Gastrocnemius medialis (tissue), 4 donors: ENCODE measurements at regions not wholly inside any gene's neighbourhood (a gene's known extent, or its start where the extent isn't known, plus 50 kb on each side); places are given as distances from the start of the nearest gene placed in this dataset.

Source experiments
- ATAC-seq, 2 donors: fragments of 150-250 bp; one replicate each; pipeline ENCODE4 v1.9.1; 2016
- DNase-seq, 2 donors: peaks; one replicate each; pipeline ENCODE4 v3.0.0-alpha.2; 2019
- H3K27ac ChIP-seq, 4 donors: fragments of 200-600 bp; sonication (generic); 1 replicate in 1 of 4; 2 replicates in 3 of 4; pipeline ENCODE4 v1.5.1; 2016 to 2018; ENCODE audit warnings: mild to moderate bottlenecking in 2 of 4, moderate library complexity in 1 of 4
- H3K27me3 ChIP-seq, 3 donors: fragments of 200-600 bp; sonication (generic) in 2 of 3; 1 replicate in 1 of 3; 2 replicates in 2 of 3; pipeline versions ENCODE4 v1.5.1 to v1.6.0; 2016 to 2019; ENCODE audit warnings: mild to moderate bottlenecking in 1 of 3, moderate library complexity in 1 of 3
- H3K36me3 ChIP-seq, 2 donors: fragments of 200-600 bp; sonication (generic) in 1 of 2; one replicate each; pipeline ENCODE4 v1.5.1; 2017 to 2018
- H3K4me1 ChIP-seq, 2 donors: fragments of 200-600 bp; sonication (generic) in 1 of 2; one replicate each; pipeline ENCODE4 v1.5.1; 2016 to 2017; ENCODE audit warnings: mild to moderate bottlenecking in 2 of 2
- H3K4me3 ChIP-seq, 4 donors: fragments of 200-600 bp; sonication (generic) in 3 of 4; 1 replicate in 1 of 4; 2 replicates in 3 of 4; pipeline ENCODE4 v1.5.1; 2016 to 2019; ENCODE audit warnings: mild to moderate bottlenecking in 2 of 4
- H3K9me3 ChIP-seq, 3 donors: fragments of 200-600 bp; sonication (generic) in 2 of 3; 1 replicate in 1 of 3; 2 replicates in 2 of 3; pipeline ENCODE4 v1.5.1; 2016 to 2019
- CTCF ChIP-seq, 5 experiments: fragments of 450-650 bp in 3 of 5; fragments of 200-600 bp in 2 of 5; sonication (generic) in 2 of 5; IDR thresholded peaks in 4 of 5; conservative IDR thresholded peaks in 1 of 5; 1 replicate in 4 of 5; 2 replicates in 1 of 5; pipeline ENCODE4 v1.5.1; 2016 to 2019; ENCODE audit warnings: antibody characterized with exemption in 5 of 5, mild to moderate bottlenecking in 3 of 5, moderate library complexity in 3 of 5
- POLR2A ChIP-seq, 2 donors: fragments of 450-650 bp; IDR thresholded peaks; one replicate each; pipeline ENCODE4 v1.6.1; 2017; ENCODE audit warnings: antibody characterized with exemption in 2 of 2, mild to moderate bottlenecking in 2 of 2, moderate library complexity in 2 of 2
- in situ Hi-C, 4 donors: fragments of 200-750 bp; cut with MboI; loops; one replicate each; pipeline versions ENCODE4 v1.15.0 to v1.8.0; 2017; ENCODE audit warnings: low sequenced_read_pairs in 4 of 4
- intact Hi-C: fragments of 100-400 bp; cut with DNase I; formaldehyde crosslinking; loops from one replicate; pipeline ENCODE4 v1.15.1; 2023; ENCODE audit warnings: low total_unique reads

GRCh38 chr18:42137693-42138375 is 182.8 kb downstream of the PIK3C3 start:
- ATAC-seq = no peak
- intact Hi-C loops (no loop called here), in situ Hi-C loops (loop anchor here in 1 of 4 donors (25.0 kb wide), 1 partner anchor 1124 kb away; no protein-coding TSS in a partner anchor)
- DNase-seq = no peak
- Histone ChIP-seq H3K4me3 (no peak overlapping the region), H3K27me3 (no peaks in the 10 kb centered on the region), H3K36me3 (no peaks in the 10 kb centered on the region), H3K4me1 (no peaks in the 10 kb centered on the region), H3K27ac (no peak overlapping the region), H3K9me3 (no peaks in the 10 kb centered on the region)
- no peak for TF ChIP-seq POLR2A (IDR thresholded peaks at IDR 0.05)
- TF ChIP-seq CTCF (IDR thresholded peaks at IDR 0.05 in 4 of 5, conservative IDR thresholded peaks at IDR 0.05 in 1 of 5) = no peak

GRCh38 chr18:42141439-42141838 is 186.4 kb downstream of the PIK3C3 start:
- H3K4me1 ChIP-seq = no peaks in the 10 kb centered on the region
- H3K36me3 ChIP-seq = no peaks in the 10 kb centered on the region
- in situ Hi-C loops = loop anchor here in 1 of 4 donors (25.0 kb wide), 1 partner anchor 1121 kb away; no protein-coding TSS in a partner anchor
- H3K27ac ChIP-seq = no peak overlapping the region
- H3K4me3 ChIP-seq = no peak overlapping the region
- no peaks in the 10 kb centered on the region for H3K27me3 ChIP-seq
- no peak for ATAC-seq
- no peak for DNase-seq
- intact Hi-C loops = no loop called here
- H3K9me3 ChIP-seq = no peaks in the 10 kb centered on the region
- TF ChIP-seq POLR2A (IDR thresholded peaks at IDR 0.05) (no peak), CTCF (IDR thresholded peaks at IDR 0.05 in 4 of 5, conservative IDR thresholded peaks at IDR 0.05 in 1 of 5) (no peak)

- in situ Hi-C loops (no loop called here), intact Hi-C loops (no loop called here)
- TF ChIP-seq CTCF (IDR thresholded peaks at IDR 0.05 in 4 of 5, conservative IDR thresholded peaks at IDR 0.05 in 1 of 5) = no peak
- H3K4me3 ChIP-seq = no peak overlapping the region
- H3K9me3 ChIP-seq = no peaks in the 10 kb centered on the region
- H3K27ac ChIP-seq = no peak overlapping the region
- no peak for DNase-seq
- no peaks in the 10 kb centered on the region for H3K4me1 ChIP-seq
- no peaks in the 10 kb centered on the region for H3K36me3 ChIP-seq
- no peak for ATAC-seq
- H3K27me3 ChIP-seq = no peaks in the 10 kb centered on the region
Observed at GRCh38 chr18:42155024-42155423, 200.0 kb downstream of the PIK3C3 start.

GRCh38 chr18:42156281-42156680 is 201.2 kb downstream of the PIK3C3 start:
- ATAC-seq (no peak), DNase-seq (no peak)
- intact Hi-C loops = no loop called here
- no peak overlapping the region for H3K4me3 ChIP-seq
- H3K27ac ChIP-seq = no peak overlapping the region
- no peaks in the 10 kb centered on the region for H3K27me3 ChIP-seq
- TF ChIP-seq POLR2A (IDR thresholded peaks at IDR 0.05) (no peak), CTCF (IDR thresholded peaks at IDR 0.05 in 4 of 5, conservative IDR thresholded peaks at IDR 0.05 in 1 of 5) (no peak)
- no peaks in the 10 kb centered on the region for H3K36me3 ChIP-seq
- H3K4me1 ChIP-seq = no peaks in the 10 kb centered on the region
- in situ Hi-C loops = no loop called here
- H3K9me3 ChIP-seq = no peaks in the 10 kb centered on the region

GRCh38 chr18:42157420-42157819 is 202.4 kb downstream of the PIK3C3 start:
- no peak overlapping the region for H3K27ac ChIP-seq
- no peak for TF ChIP-seq CTCF (IDR thresholded peaks at IDR 0.05 in 4 of 5, conservative IDR thresholded peaks at IDR 0.05 in 1 of 5)
- TF ChIP-seq POLR2A (IDR thresholded peaks at IDR 0.05) = no peak
- no peaks in the 10 kb centered on the region for H3K27me3 ChIP-seq
- H3K4me3 ChIP-seq = no peak overlapping the region
- H3K4me1 ChIP-seq = no peaks in the 10 kb centered on the region
- no peak for ATAC-seq
- in situ Hi-C loops = no loop called here
- no peaks in the 10 kb centered on the region for H3K36me3 ChIP-seq
- H3K9me3 ChIP-seq = no peaks in the 10 kb centered on the region
- intact Hi-C loops = no loop called here
- DNase-seq = no peak
